HCT116 (cell line): ENCODE measurements at regions not wholly inside any gene's neighbourhood (a gene's known extent, or its start where the extent isn't known, plus 50 kb on each side); places are given as distances from the start of the nearest gene placed in this dataset.

Experiments used
- ATAC-seq: fragments of 200-7000 bp; cut with Tn5 transposase; 2 replicates; pipeline ENCODE4 v1.9.1; 2020; ENCODE audit warnings: mild to moderate bottlenecking, moderate library complexity
- BruUV-seq: library from RNA; stranded (reverse); fragments of 400-500 nt; replicated peaks from 2 replicates; lab custom pipeline; 2021; lab: Mats Ljungman, UMichigan
- CTCF ChIA-PET: fragments of 300-600 bp; sonication (Branson Sonifier 250); formaldehyde crosslinking; loops from one replicate; lab custom pipeline; 2021; ENCODE audit warnings: antibody characterized with exemption; lab: Charles Lee
- POLR2A ChIA-PET: fragments of 300-600, 350-600 bp; sonication (Branson Sonifier 250); formaldehyde crosslinking; loops from one replicate; lab custom pipeline; 2021; ENCODE audit warnings: antibody characterized with exemption; lab: Charles Lee
- RAD21 ChIA-PET, 2 experiments: fragments of 300-600 bp; sonication (Branson Sonifier 250); formaldehyde crosslinking; loops; one replicate each; lab custom pipeline; 2023; ENCODE audit warnings: low total read pairs in 2 of 2; ENCODE audit not compliant: uncharacterized antibody in 2 of 2, unreplicated experiment in 2 of 2, low non-redundant PET in 1 of 2; lab: Charles Lee
- DNase-seq: peaks from one replicate; pipeline ENCODE4 v3.0.0-alpha.2; 2010; ENCODE audit warnings: low read depth, low spot score
- H2AFZ ChIP-seq: fragments of 200-600 bp; shearing (Covaris generic), sonication (generic); 2 replicates; pipeline ENCODE4 v1.6.1; 2017; ENCODE audit warnings: low read depth, mixed run types, mixed read lengths, antibody characterized with exemption, low read length; ENCODE audit not compliant: poor library complexity, severe bottlenecking
- H3K27ac ChIP-seq: 2 replicates; pipeline ENCODE4 v1.5.1; 2012; ENCODE audit warnings: low read depth, low read length
- H3K27me3 ChIP-seq: fragments of 200-600 bp; sonication (generic); 2 replicates; pipeline ENCODE4 v1.6.1; 2016; ENCODE audit warnings: mixed run types, low read length, mixed read lengths; ENCODE audit not compliant: insufficient read depth
- H3K36me3 ChIP-seq, 2 experiments: fragments of 200-500 bp in 1 of 2; fragments of 200-600 bp in 1 of 2; sonication (Bioruptor generic) in 1 of 2; sonication (generic) in 1 of 2; 2 replicates each; pipeline versions ENCODE4 v1.5.1 to v1.6.1; 2014 to 2016; ENCODE audit warnings: low read length in 2 of 2, inconsistent platforms in 1 of 2, mixed read lengths in 1 of 2, mixed run types in 1 of 2; ENCODE audit not compliant: insufficient read depth in 2 of 2, control insufficient read depth in 1 of 2
- H3K4me1 ChIP-seq, 2 experiments: fragments of 200-600 bp in 1 of 2; sonication (generic) in 1 of 2; 2 replicates each; pipeline versions ENCODE4 v1.5.1 to v1.6.1; 2012 to 2017; ENCODE audit warnings: low read length in 2 of 2, inconsistent platforms in 1 of 2, mild to moderate bottlenecking in 1 of 2, mixed read lengths in 1 of 2, mixed run types in 1 of 2, moderate library complexity in 1 of 2; ENCODE audit not compliant: insufficient read depth in 2 of 2, control insufficient read depth in 1 of 2
- H3K4me2 ChIP-seq: fragments of 200-600 bp; sonication (generic); 2 replicates; pipeline ENCODE4 v1.6.1; 2017; ENCODE audit warnings: mixed run types, low read length, mixed read lengths
- H3K4me3 ChIP-seq, 2 experiments: fragments of 200-600 bp in 1 of 2; sonication (generic) in 1 of 2; replicated peaks in 1 of 2; 2 replicates each; pipeline ENCODE4 v1.5.1; 2011 to 2016; ENCODE audit warnings: low read length in 2 of 2, control low read depth in 1 of 2, low read depth in 1 of 2, mild to moderate bottlenecking in 1 of 2, mixed read lengths in 1 of 2, mixed run types in 1 of 2
- H3K79me2 ChIP-seq: fragments of 200-600 bp; sonication (generic); 2 replicates; pipeline ENCODE4 v1.6.1; 2017; ENCODE audit warnings: mild to moderate bottlenecking, mixed run types, low read length, moderate library complexity, mixed read lengths; ENCODE audit not compliant: insufficient read depth
- H3K9ac ChIP-seq: fragments of 200-600 bp; sonication (generic); 2 replicates; pipeline ENCODE4 v1.6.1; 2016; ENCODE audit warnings: low read length, mixed read lengths
- H3K9me2 ChIP-seq: fragments of 200-600 bp; sonication (generic), shearing (Covaris generic); 2 replicates; pipeline ENCODE4 v1.6.1; 2017; ENCODE audit warnings: mixed run types, mild to moderate bottlenecking, moderate library complexity; ENCODE audit not compliant: insufficient read depth
- H3K9me3 ChIP-seq, 2 experiments: fragments of 200-500 bp in 1 of 2; fragments of 200-600 bp in 1 of 2; sonication (Bioruptor generic) in 1 of 2; sonication (generic) in 1 of 2; 2 replicates each; pipeline ENCODE4 v1.6.1; 2014 to 2017; ENCODE audit warnings: low read length in 2 of 2, mixed read lengths in 2 of 2, inconsistent platforms in 1 of 2, low read depth in 1 of 2, mild to moderate bottlenecking in 1 of 2, mixed run types in 1 of 2, moderate library complexity in 1 of 2; ENCODE audit not compliant: control insufficient read depth in 1 of 2, insufficient read depth in 1 of 2
- H4K20me1 ChIP-seq: fragments of 200-600 bp; sonication (generic), shearing (Covaris generic); 2 replicates; pipeline ENCODE4 v1.6.1; 2017; ENCODE audit warnings: mixed run types, mild to moderate bottlenecking, moderate library complexity; ENCODE audit not compliant: insufficient read depth
- CBX3 ChIP-seq: IDR thresholded peaks from 2 replicates; pipeline ENCODE4 v1.6.1; 2012; ENCODE audit warnings: low read depth
- CTCF ChIP-seq, 3 experiments: fragments of 200-600 bp in 1 of 3; sonication (generic) in 1 of 3; IDR thresholded peaks in 2 of 3; conservative IDR thresholded peaks in 1 of 3; 2 replicates each; pipeline ENCODE4 v1.5.1; 2012 to 2017; ENCODE audit warnings: low read depth in 2 of 3, low read length in 2 of 3, antibody characterized with exemption in 1 of 3, borderline replicate concordance in 1 of 3, control low read depth in 1 of 3, mild to moderate bottlenecking in 1 of 3, mixed read lengths in 1 of 3, mixed run types in 1 of 3, moderate library complexity in 1 of 3; ENCODE audit not compliant: insufficient read depth in 1 of 3
- EGR1 ChIP-seq: IDR thresholded peaks from 2 replicates; pipeline ENCODE4 v1.6.1; 2012; ENCODE audit warnings: low read depth
- ELF1 ChIP-seq: IDR thresholded peaks from 2 replicates; pipeline ENCODE4 v1.6.1; 2012; ENCODE audit warnings: low read depth, borderline replicate concordance
- EZH2 ChIP-seq: fragments of 200-600 bp; sonication (generic); IDR thresholded peaks from 2 replicates; pipeline ENCODE4 v1.6.1; 2017; ENCODE audit warnings: antibody characterized with exemption, mixed run types
- EZH2phosphoT487 ChIP-seq: fragments of 200-600 bp; IDR thresholded peaks from 2 replicates; pipeline ENCODE4 v1.6.1; 2018; ENCODE audit warnings: antibody characterized with exemption, borderline replicate concordance
- JUND ChIP-seq: IDR thresholded peaks from 2 replicates; pipeline ENCODE4 v1.6.1; 2012
- RAD21 ChIP-seq: IDR thresholded peaks from 2 replicates; pipeline ENCODE4 v1.6.1; 2012; ENCODE audit warnings: low read depth, mild to moderate bottlenecking
- SIN3A ChIP-seq: IDR thresholded peaks from 2 replicates; pipeline ENCODE4 v1.6.1; 2012; ENCODE audit warnings: low read depth
- SP1 ChIP-seq: IDR thresholded peaks from 2 replicates; pipeline ENCODE4 v1.6.1; 2012; ENCODE audit warnings: low read depth
- SRF ChIP-seq: IDR thresholded peaks from 2 replicates; pipeline ENCODE4 v1.6.1; 2012; ENCODE audit warnings: low read depth
- ZFX ChIP-seq: fragments of 450-650 bp; IDR thresholded peaks from 2 replicates; pipeline ENCODE4 v1.6.1; 2017
- ZNF274 ChIP-seq: fragments of 200-500 bp; sonication (Bioruptor generic); IDR thresholded peaks from 2 replicates; pipeline ENCODE4 v1.6.1; 2014; ENCODE audit warnings: mild to moderate bottlenecking, low read depth, low read length, inconsistent platforms
- intact Hi-C: fragments of 100-400 bp; cut with micrococcal nuclease; formaldehyde crosslinking; loops from 2 replicates; pipeline ENCODE4 v1.10.0; 2022
- TF ChIP-seq, protein P1 (sequence below): IDR thresholded peaks from 2 replicates; pipeline ENCODE4 v1.6.1; 2012
- TF ChIP-seq, protein P2 (sequence below): IDR thresholded peaks from 2 replicates; pipeline ENCODE4 v1.6.1; 2012; ENCODE audit warnings: low read depth

- Histone ChIP-seq H2AFZ (no peak overlapping the region), H3K4me3 (no peak overlapping the region), H3K9ac (no peak overlapping the region), H3K4me1 (no peaks in the 10 kb centered on the region), H3K9me2 (no peaks in the 10 kb centered on the region), H3K36me3 (no peaks in the 10 kb centered on the region), H3K27me3 (no peaks in the 10 kb centered on the region), H3K4me2 (no peak overlapping the region), H3K79me2 (no peaks in the 10 kb centered on the region), H3K27ac (no peak overlapping the region), H4K20me1 (no peaks in the 10 kb centered on the region), H3K9me3 (peaks cover 3 to 9% of the 10 kb centered on the region in 2 experiments; a peak in 2 of 4 replicates)
- intact Hi-C loops: no loop called here
- CTCF ChIA-PET: no interaction called here
- ATAC-seq (no peak), DNase-seq (no peak)
- POLR2A ChIA-PET: no interaction called here
- RAD21 ChIA-PET: no interaction called here
- BruUV-seq: no TSS peak
- TF ChIP-seq EZH2 (no peak), CBX3 (no peak), CTCF (IDR thresholded peaks at IDR 0.05 in 2 of 3, conservative IDR thresholded peaks at IDR 0.05 in 1 of 3; ENCODE audit: borderline replicate concordance in 1 of 3, insufficient read depth in 1 of 3, low read depth in 2 of 3, low read length in 2 of 3) (no peak), SRF (no peak), EGR1 (no peak), RAD21 (no peak), ZNF274 (no peak), SP1 (no peak), EZH2phosphoT487 (no peak), ELF1 (no peak), JUND (no peak), SIN3A (no peak), ZFX (no peak)
- TF ChIP-seq, protein P1, sequence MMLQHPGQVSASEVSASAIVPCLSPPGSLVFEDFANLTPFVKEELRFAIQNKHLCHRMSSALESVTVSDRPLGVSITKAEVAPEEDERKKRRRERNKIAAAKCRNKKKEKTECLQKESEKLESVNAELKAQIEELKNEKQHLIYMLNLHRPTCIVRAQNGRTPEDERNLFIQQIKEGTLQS: no peak
- TF ChIP-seq, protein P2, sequence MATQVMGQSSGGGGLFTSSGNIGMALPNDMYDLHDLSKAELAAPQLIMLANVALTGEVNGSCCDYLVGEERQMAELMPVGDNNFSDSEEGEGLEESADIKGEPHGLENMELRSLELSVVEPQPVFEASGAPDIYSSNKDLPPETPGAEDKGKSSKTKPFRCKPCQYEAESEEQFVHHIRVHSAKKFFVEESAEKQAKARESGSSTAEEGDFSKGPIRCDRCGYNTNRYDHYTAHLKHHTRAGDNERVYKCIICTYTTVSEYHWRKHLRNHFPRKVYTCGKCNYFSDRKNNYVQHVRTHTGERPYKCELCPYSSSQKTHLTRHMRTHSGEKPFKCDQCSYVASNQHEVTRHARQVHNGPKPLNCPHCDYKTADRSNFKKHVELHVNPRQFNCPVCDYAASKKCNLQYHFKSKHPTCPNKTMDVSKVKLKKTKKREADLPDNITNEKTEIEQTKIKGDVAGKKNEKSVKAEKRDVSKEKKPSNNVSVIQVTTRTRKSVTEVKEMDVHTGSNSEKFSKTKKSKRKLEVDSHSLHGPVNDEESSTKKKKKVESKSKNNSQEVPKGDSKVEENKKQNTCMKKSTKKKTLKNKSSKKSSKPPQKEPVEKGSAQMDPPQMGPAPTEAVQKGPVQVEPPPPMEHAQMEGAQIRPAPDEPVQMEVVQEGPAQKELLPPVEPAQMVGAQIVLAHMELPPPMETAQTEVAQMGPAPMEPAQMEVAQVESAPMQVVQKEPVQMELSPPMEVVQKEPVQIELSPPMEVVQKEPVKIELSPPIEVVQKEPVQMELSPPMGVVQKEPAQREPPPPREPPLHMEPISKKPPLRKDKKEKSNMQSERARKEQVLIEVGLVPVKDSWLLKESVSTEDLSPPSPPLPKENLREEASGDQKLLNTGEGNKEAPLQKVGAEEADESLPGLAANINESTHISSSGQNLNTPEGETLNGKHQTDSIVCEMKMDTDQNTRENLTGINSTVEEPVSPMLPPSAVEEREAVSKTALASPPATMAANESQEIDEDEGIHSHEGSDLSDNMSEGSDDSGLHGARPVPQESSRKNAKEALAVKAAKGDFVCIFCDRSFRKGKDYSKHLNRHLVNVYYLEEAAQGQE: no peak
Observed at GRCh38 chr3:55367384-55367783, 119.7 kb downstream of the WNT5A start.
